IPS DF 6.9 (cell line): ENCODE measurements at regions not wholly inside any gene's neighbourhood (a gene's known extent, or its start where the extent isn't known, plus 50 kb on each side); places are given as distances from the start of the nearest gene placed in this dataset.

Experiments used
- DNase-seq: peaks from one replicate; pipeline ENCODE4 v3.0.0-alpha.2; 2013; ENCODE audit warnings: low read depth, low spot score
- H3K27ac ChIP-seq: one replicate; pipeline ENCODE4 v1.5.1; 2013; ENCODE audit warnings: low read length, control low read depth
- H3K27me3 ChIP-seq: 2 replicates; pipeline ENCODE4 v1.6.1; 2013; ENCODE audit warnings: mild to moderate bottlenecking, low read length; ENCODE audit not compliant: control insufficient read depth, insufficient read depth
- H3K36me3 ChIP-seq: 2 replicates; pipeline ENCODE4 v1.6.1; 2013; ENCODE audit warnings: low read length; ENCODE audit not compliant: control insufficient read depth, insufficient read depth
- H3K4me1 ChIP-seq: 2 replicates; pipeline ENCODE4 v1.6.1; 2013; ENCODE audit warnings: low read length; ENCODE audit not compliant: control insufficient read depth, insufficient read depth
- H3K4me3 ChIP-seq: 2 replicates; pipeline ENCODE4 v1.5.1; 2013; ENCODE audit warnings: mild to moderate bottlenecking, low read length
- H3K9me3 ChIP-seq: 2 replicates; pipeline ENCODE4 v1.6.1; 2013; ENCODE audit warnings: low read length, inconsistent platforms; ENCODE audit not compliant: control insufficient read depth, insufficient read depth
- WGBS: extraction: QIAGEN DNeasy Blood & Tissue Kit; methylation state at CpG from one replicate; pipeline ENCODE4 v1.1.7; 2013; ENCODE audit warnings: mixed read lengths, missing lambda C conversion rate; ENCODE audit not compliant: insufficient read length, insufficient coverage; 5-methylcytosine and 5-hydroxymethylcytosine counted together

GRCh38 chr5:39774605-39775004 lies 349.8 kb upstream of the DAB2 start:
- Histone ChIP-seq H3K27ac (no peak overlapping the region), H3K27me3 (no peaks in the 10 kb centered on the region), H3K9me3 (no peaks in the 10 kb centered on the region), H3K36me3 (no peaks in the 10 kb centered on the region), H3K4me3 (no peak overlapping the region), H3K4me1 (no peaks in the 10 kb centered on the region)
- no peak for DNase-seq

GRCh38 chr5:39772307-39772706 lies 347.5 kb upstream of the DAB2 start:
- Histone ChIP-seq H3K4me1 (no peaks in the 10 kb centered on the region), H3K36me3 (no peaks in the 10 kb centered on the region), H3K27ac (no peak overlapping the region), H3K9me3 (no peaks in the 10 kb centered on the region), H3K27me3 (no peaks in the 10 kb centered on the region), H3K4me3 (no peak overlapping the region)
- no peak for DNase-seq
- no CpG with 5 or more reads among the region's 2 CpGs for WGBS

- no peaks in the 10 kb centered on the region for H3K36me3 ChIP-seq
These were observed 343.1 kb upstream of the DAB2 start for GRCh38 chr5:39767916-39768315.

GRCh38 chr5:39765366-39765765 lies 340.6 kb upstream of the DAB2 start:
- Histone ChIP-seq H3K27me3 (no peaks in the 10 kb centered on the region), H3K4me1 (no peaks in the 10 kb centered on the region), H3K9me3 (no peaks in the 10 kb centered on the region), H3K4me3 (no peak overlapping the region), H3K27ac (no peak overlapping the region), H3K36me3 (no peaks in the 10 kb centered on the region)
- DNase-seq: no peak
- WGBS: no CpG with 5 or more reads among the region's 2 CpGs

More at GRCh38 chr5:39767916-39768315, 343.1 kb upstream of the DAB2 start:
- Histone ChIP-seq H3K4me1 (no peaks in the 10 kb centered on the region), H3K9me3 (no peaks in the 10 kb centered on the region), H3K27ac (no peak overlapping the region), H3K4me3 (no peak overlapping the region), H3K27me3 (no peaks in the 10 kb centered on the region)
- WGBS: no CpG with 5 or more reads among the region's 5 CpGs
- no peak for DNase-seq

GRCh38 chr5:39762761-39763160 lies 338.0 kb upstream of the DAB2 start:
- Histone ChIP-seq H3K27me3 (no peaks in the 10 kb centered on the region), H3K4me1 (no peaks in the 10 kb centered on the region), H3K36me3 (no peaks in the 10 kb centered on the region), H3K4me3 (no peak overlapping the region), H3K27ac (no peak overlapping the region), H3K9me3 (no peaks in the 10 kb centered on the region)
- no CpG with 5 or more reads among the region's 3 CpGs for WGBS
- no peak for DNase-seq

- Histone ChIP-seq H3K4me1 (no peaks in the 10 kb centered on the region), H3K27ac (no peak overlapping the region), H3K4me3 (no peak overlapping the region), H3K27me3 (no peaks in the 10 kb centered on the region), H3K36me3 (no peaks in the 10 kb centered on the region), H3K9me3 (no peaks in the 10 kb centered on the region)
- WGBS: no CpG with 5 or more reads among the region's 10 CpGs
- no peak for DNase-seq
These were observed 336.6 kb upstream of the DAB2 start for GRCh38 chr5:39761199-39761950.

GRCh38 chr5:39760385-39761198 lies 335.8 kb upstream of the DAB2 start:
- H3K36me3 ChIP-seq: no peaks in the 10 kb centered on the region
- no peak overlapping the region for H3K4me3 ChIP-seq
- H3K4me1 ChIP-seq: no peaks in the 10 kb centered on the region
- H3K27ac ChIP-seq: no peak overlapping the region
- no peaks in the 10 kb centered on the region for H3K9me3 ChIP-seq
- H3K27me3 ChIP-seq: no peaks in the 10 kb centered on the region
- no peak for DNase-seq
- WGBS: no CpG with 5 or more reads among the region's 5 CpGs

- Histone ChIP-seq H3K4me3 (no peak overlapping the region), H3K9me3 (no peaks in the 10 kb centered on the region), H3K27ac (no peak overlapping the region), H3K27me3 (no peaks in the 10 kb centered on the region), H3K4me1 (no peaks in the 10 kb centered on the region), H3K36me3 (no peaks in the 10 kb centered on the region)
- no peak for DNase-seq
These were observed 334.9 kb upstream of the DAB2 start for GRCh38 chr5:39759701-39760100.

GRCh38 chr5:39758426-39758825 lies 333.6 kb upstream of the DAB2 start:
- Histone ChIP-seq H3K4me1 (no peaks in the 10 kb centered on the region), H3K4me3 (no peak overlapping the region), H3K36me3 (no peaks in the 10 kb centered on the region), H3K27me3 (no peaks in the 10 kb centered on the region), H3K27ac (no peak overlapping the region), H3K9me3 (no peaks in the 10 kb centered on the region)
- no CpG with 5 or more reads among the region's 3 CpGs for WGBS
- no peak for DNase-seq

GRCh38 chr5:39757131-39757530 lies 332.4 kb upstream of the DAB2 start:
- Histone ChIP-seq H3K36me3 (no peaks in the 10 kb centered on the region), H3K4me3 (no peak overlapping the region), H3K27ac (no peak overlapping the region), H3K4me1 (no peaks in the 10 kb centered on the region), H3K27me3 (no peaks in the 10 kb centered on the region), H3K9me3 (no peaks in the 10 kb centered on the region)
- no CpG with 5 or more reads among the region's 1 CpG for WGBS
- DNase-seq: no peak

- no peaks in the 10 kb centered on the region for H3K27me3 ChIP-seq
- no peak overlapping the region for H3K4me3 ChIP-seq
- H3K27ac ChIP-seq: no peak overlapping the region
- DNase-seq: no peak
- no peaks in the 10 kb centered on the region for H3K4me1 ChIP-seq
- H3K36me3 ChIP-seq: no peaks in the 10 kb centered on the region
- H3K9me3 ChIP-seq: no peaks in the 10 kb centered on the region
These were observed 331.2 kb upstream of the DAB2 start for GRCh38 chr5:39755986-39756385.
